ENCODE measurements at regions not wholly inside any gene's neighbourhood (a gene's known extent, or its start where the extent isn't known, plus 50 kb on each side); places are given as distances from the start of the nearest gene placed in this dataset.

DNA sequence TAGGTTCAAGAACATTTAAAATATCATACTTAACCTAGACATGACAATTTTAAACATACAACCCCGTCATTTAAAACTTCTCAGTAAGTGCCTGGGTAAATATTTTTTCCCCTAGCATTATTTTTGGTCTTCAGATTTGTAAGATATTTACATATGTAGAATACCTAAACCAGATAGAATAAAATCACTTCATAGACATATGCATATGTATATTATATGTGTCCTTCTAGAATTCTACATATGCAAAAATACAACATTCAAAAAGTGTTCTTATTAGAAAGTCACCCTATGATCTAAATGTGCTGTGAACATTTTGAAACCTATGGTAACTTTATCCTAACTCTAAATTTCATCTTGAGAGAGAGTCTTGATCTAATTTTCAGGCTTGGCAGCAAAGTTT, 1467.0 kb upstream of the B3GALT2 start:
- Histone ChIP-seq H3K9me3 (ENCODE audit: control insufficient read depth in 4 of 4, insufficient read depth in 3 of 4, low read length in 3 of 4) (no peaks in the 10 kb centered on the region), H3K36me3 (ENCODE audit: control insufficient read depth in 4 of 4, insufficient read depth in 4 of 4, low read length in 4 of 4) (no peaks in the 10 kb centered on the region), H3K27ac (ENCODE audit: low read depth in 1 of 2, low read length in 1 of 2) (no peak overlapping the region), H3K9ac (ENCODE audit: insufficient read depth in 1 of 2, low read length in 2 of 2) (no peak overlapping the region), H3K27me3 (ENCODE audit: control insufficient read depth in 3 of 3, insufficient read depth in 3 of 3, low read length in 2 of 3) (no peaks in the 10 kb centered on the region), H3K4me1 (ENCODE audit: control insufficient read depth in 5 of 5, insufficient read depth in 5 of 5, low read length in 5 of 5) (no peaks in the 10 kb centered on the region), H3K4me3 (no peak overlapping the region)
- DNase-seq (no peak), ATAC-seq (ENCODE audit: insufficient read depth, low FRiP score) (no peak)
- TF ChIP-seq, protein P1, sequence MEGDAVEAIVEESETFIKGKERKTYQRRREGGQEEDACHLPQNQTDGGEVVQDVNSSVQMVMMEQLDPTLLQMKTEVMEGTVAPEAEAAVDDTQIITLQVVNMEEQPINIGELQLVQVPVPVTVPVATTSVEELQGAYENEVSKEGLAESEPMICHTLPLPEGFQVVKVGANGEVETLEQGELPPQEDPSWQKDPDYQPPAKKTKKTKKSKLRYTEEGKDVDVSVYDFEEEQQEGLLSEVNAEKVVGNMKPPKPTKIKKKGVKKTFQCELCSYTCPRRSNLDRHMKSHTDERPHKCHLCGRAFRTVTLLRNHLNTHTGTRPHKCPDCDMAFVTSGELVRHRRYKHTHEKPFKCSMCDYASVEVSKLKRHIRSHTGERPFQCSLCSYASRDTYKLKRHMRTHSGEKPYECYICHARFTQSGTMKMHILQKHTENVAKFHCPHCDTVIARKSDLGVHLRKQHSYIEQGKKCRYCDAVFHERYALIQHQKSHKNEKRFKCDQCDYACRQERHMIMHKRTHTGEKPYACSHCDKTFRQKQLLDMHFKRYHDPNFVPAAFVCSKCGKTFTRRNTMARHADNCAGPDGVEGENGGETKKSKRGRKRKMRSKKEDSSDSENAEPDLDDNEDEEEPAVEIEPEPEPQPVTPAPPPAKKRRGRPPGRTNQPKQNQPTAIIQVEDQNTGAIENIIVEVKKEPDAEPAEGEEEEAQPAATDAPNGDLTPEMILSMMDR (IDR thresholded peaks at IDR 0.05; ENCODE audit: control extremely low read depth, extremely low read depth), result no peak
- 65 to 83% methylated on average over 1 of the region's 1 CpG for WGBS, 2 donors

DNA sequence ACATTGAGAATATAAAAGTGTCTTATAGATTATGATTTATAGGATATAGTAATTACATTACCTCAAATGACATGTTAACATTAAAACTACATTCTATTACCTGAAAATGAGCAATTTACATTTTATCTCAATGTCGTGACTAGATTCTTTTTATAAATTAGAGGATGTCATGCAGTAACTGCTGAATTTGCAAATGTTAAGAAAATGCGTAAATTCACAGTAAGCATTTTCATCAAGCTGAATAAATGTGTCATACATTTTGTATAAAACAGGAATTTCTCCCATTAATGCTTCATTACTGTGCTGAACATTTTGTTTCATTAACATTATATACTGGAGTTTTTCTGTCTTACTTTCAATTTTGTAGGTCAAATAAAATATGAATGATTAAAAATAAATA, 1460.7 kb upstream of the B3GALT2 start:
- ATAC-seq (ENCODE audit: insufficient read depth, low FRiP score) (no peak), DNase-seq (no peak)
- no peaks in the 10 kb centered on the region for H3K4me1 ChIP-seq (ENCODE audit: control insufficient read depth in 5 of 5, insufficient read depth in 5 of 5, low read length in 5 of 5)
- H3K9ac ChIP-seq (ENCODE audit: insufficient read depth in 1 of 2, low read length in 2 of 2), result no peak overlapping the region
- H3K4me3 ChIP-seq, result no peak overlapping the region
- WGBS, 2 donors, result 79 to 87% methylated on average over 2 of the region's 2 CpGs
- TF ChIP-seq, protein P1 (IDR thresholded peaks at IDR 0.05; ENCODE audit: control extremely low read depth, extremely low read depth), result no peak
- no peaks in the 10 kb centered on the region for H3K9me3 ChIP-seq (ENCODE audit: control insufficient read depth in 4 of 4, insufficient read depth in 3 of 4, low read length in 3 of 4)
- H3K27ac ChIP-seq (ENCODE audit: low read depth in 1 of 2, low read length in 1 of 2), result no peak overlapping the region
- no peaks in the 10 kb centered on the region for H3K36me3 ChIP-seq (ENCODE audit: control insufficient read depth in 4 of 4, insufficient read depth in 4 of 4, low read length in 4 of 4)
- H3K27me3 ChIP-seq (ENCODE audit: control insufficient read depth in 3 of 3, insufficient read depth in 3 of 3, low read length in 2 of 3), result no peaks in the 10 kb centered on the region

DNA sequence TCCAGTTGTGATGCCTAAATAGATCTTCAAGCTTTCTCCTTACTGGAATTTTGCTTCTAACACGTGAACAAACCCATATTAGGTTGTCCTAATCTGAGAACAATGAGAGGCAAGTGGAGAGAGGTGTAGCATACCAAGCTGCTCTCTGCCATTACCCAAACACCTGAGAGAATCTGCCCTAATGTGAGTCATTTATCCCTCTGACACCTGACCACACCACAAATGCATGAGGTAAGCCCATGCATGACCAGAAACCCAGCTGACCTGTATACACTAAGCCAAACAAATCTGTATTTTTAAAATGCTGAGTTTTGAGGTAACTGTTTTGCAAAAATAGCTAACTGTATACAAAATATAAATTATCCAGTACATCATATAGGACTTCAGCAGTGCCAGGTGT, 1458.1 kb upstream of the B3GALT2 start:
- Histone ChIP-seq H3K36me3 (ENCODE audit: control insufficient read depth in 4 of 4, insufficient read depth in 4 of 4, low read length in 4 of 4) (no peaks in the 10 kb centered on the region), H3K4me3 (no peak overlapping the region), H3K9ac (ENCODE audit: insufficient read depth in 1 of 2, low read length in 2 of 2) (no peak overlapping the region), H3K27ac (ENCODE audit: low read depth in 1 of 2, low read length in 1 of 2) (no peak overlapping the region), H3K27me3 (ENCODE audit: control insufficient read depth in 3 of 3, insufficient read depth in 3 of 3, low read length in 2 of 3) (no peaks in the 10 kb centered on the region), H3K9me3 (ENCODE audit: control insufficient read depth in 4 of 4, insufficient read depth in 3 of 4, low read length in 3 of 4) (peaks cover 0 to 2% (median 0%) of the 10 kb centered on the region in 4 donors), H3K4me1 (ENCODE audit: control insufficient read depth in 5 of 5, insufficient read depth in 5 of 5, low read length in 5 of 5) (no peaks in the 10 kb centered on the region)
- 49 to 57% methylated on average over 1 of the region's 1 CpG for WGBS, 2 donors
- TF ChIP-seq, protein P1 (IDR thresholded peaks at IDR 0.05; ENCODE audit: control extremely low read depth, extremely low read depth), result no peak
- ATAC-seq (ENCODE audit: insufficient read depth, low FRiP score) (no peak), DNase-seq (no peak)

DNA sequence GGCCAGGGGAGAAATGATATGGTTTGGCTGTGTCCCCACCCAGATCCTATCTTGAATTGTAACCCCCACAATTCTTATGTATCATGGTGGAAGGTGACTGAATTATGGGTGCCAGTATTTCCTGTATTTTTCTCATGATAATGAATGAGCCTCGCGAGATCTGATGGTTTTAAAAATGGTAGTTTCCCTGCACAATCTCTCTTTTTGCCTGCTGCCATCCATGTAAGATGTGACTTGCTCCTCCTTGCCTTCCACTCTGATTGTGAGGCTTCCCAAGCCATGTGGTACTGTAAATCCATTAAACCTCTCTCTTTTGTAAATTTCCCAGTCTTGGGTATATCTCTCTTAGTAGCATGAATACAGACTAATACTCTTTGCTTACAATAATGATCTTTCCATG, 1453.9 kb upstream of the B3GALT2 start:
- WGBS, 2 donors, result 93 to 95% methylated on average over 2 of the region's 2 CpGs
- TF ChIP-seq, protein P1 (IDR thresholded peaks at IDR 0.05; ENCODE audit: control extremely low read depth, extremely low read depth), result no peak
- H3K9me3 ChIP-seq (ENCODE audit: control insufficient read depth in 4 of 4, insufficient read depth in 3 of 4, low read length in 3 of 4), result peaks cover 0 to 2% (median 0%) of the 10 kb centered on the region in 4 donors

More for the DNA sequence above, 1453.9 kb upstream of the B3GALT2 start:
- Histone ChIP-seq H3K4me3 (no peak overlapping the region), H3K4me1 (ENCODE audit: control insufficient read depth in 5 of 5, insufficient read depth in 5 of 5, low read length in 5 of 5) (no peaks in the 10 kb centered on the region), H3K9ac (ENCODE audit: insufficient read depth in 1 of 2, low read length in 2 of 2) (no peak overlapping the region), H3K36me3 (ENCODE audit: control insufficient read depth in 4 of 4, insufficient read depth in 4 of 4, low read length in 4 of 4) (no peaks in the 10 kb centered on the region), H3K27ac (ENCODE audit: low read depth in 1 of 2, low read length in 1 of 2) (no peak overlapping the region), H3K27me3 (ENCODE audit: control insufficient read depth in 3 of 3, insufficient read depth in 3 of 3, low read length in 2 of 3) (no peaks in the 10 kb centered on the region)
- ATAC-seq (ENCODE audit: insufficient read depth, low FRiP score) (no peak), DNase-seq (no peak)

Measured in lung (tissue), 11 donors.